HG03521 (cell line): ENCODE measurements at regions not wholly inside any gene's neighbourhood (a gene's known extent, or its start where the extent isn't known, plus 50 kb on each side); places are given as distances from the start of the nearest gene placed in this dataset.

ENCODE experiments used
- ATAC-seq: cut with Tn5 transposase; IDR thresholded peaks from one replicate; pipeline ENCODE4 v1.9.1; 2021; ENCODE audit warnings: mild to moderate bottlenecking, moderate library complexity; ENCODE audit not compliant: unreplicated experiment

DNA sequence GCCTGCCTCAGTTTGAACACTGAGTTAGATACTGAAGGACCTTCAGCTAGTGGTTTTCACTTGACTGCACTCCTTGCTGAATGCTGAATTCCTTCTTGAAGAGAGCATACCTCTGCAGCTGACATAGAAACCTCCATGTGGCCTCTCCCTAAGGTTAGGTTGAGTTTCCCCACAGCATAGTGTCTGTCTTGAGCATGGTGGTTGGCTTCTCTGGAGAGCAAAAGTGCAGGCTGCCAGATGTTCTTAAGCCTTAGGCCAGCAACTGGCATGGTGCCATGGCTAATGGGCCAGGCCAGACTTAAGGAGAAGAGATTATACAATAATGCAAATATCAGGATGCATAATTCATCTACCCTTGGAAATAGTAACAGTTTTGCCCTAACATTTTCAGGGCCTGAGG is 545.6 kb upstream of the ZNF385D start:
- no peak for ATAC-seq

DNA sequence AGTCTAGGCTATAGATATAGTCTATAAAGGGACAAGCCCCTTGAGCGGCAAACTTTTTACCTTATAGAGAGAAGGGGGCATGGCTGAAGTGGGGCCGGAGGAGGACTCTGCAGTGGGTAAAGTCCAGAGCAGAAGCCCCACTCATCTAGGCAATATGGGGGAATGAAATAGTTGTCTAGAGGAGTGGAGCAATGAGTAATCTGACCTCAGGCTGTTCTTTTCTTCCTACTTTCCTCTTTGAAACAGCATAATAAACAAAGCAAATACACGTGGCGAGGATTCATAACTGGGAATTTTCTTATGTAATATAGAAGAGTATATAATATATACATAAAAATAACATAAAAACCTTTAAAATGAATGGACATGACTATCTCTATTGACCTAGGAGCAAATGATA is 546.4 kb upstream of the ZNF385D start:
- no peak for ATAC-seq

DNA sequence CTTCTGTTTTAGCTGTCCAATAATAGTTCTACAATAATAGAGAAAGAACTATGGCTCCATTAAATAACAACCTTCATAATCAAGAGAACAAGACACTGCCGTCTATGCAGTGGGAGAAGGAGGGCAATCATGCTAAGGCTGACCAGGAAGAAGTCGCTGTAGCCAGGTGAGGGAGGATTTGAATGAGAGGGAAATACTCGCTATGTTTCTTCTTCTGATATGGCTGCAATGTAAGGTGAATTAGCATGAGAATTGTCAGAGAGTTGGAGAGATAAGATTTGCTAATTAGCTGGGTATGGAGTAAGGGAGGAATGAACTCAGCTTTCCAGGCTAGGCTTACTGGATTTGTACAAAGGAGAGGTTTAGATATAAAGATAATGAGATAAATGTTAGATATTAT is 555.4 kb upstream of the ZNF385D start:
- no peak for ATAC-seq

DNA sequence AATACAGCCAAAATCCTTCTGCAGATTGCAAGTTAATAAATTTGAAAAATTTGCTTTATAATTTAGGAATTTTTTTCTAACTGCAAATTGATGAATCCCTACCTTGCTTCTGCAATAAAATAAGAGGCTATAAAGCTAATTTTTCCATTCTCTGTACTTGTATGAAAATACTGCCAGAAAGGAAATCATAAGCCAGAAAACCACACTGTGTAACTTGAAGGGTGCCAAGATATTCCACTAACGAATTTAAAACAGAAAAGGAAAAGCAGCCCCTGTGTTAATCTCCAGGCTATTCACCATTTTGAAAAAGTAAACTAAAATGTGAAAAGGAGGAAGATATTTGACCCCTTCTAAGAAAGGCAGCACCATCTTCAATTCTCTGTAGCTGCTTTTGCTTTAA is 557.9 kb upstream of the ZNF385D start:
- ATAC-seq: no peak

DNA sequence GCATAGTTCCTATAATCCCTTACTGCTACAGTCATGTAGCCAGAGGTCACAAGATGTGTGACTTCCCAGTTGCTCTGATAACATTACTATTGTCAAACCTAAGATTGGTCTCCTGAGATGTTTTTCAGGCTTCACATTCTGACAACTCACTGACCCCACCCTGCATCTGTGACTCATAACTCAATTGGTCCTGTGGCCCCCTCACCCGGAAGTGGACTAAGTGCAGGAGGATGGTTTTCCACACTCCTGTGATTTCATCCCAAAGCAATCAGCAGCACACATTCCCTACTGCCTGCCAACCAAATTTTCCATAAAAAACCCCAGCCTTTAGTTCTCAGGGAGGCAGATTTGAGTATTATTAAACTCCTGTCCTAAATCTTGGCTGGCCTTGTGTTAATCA is 564.9 kb upstream of the ZNF385D start:
- ATAC-seq: no peak

DNA sequence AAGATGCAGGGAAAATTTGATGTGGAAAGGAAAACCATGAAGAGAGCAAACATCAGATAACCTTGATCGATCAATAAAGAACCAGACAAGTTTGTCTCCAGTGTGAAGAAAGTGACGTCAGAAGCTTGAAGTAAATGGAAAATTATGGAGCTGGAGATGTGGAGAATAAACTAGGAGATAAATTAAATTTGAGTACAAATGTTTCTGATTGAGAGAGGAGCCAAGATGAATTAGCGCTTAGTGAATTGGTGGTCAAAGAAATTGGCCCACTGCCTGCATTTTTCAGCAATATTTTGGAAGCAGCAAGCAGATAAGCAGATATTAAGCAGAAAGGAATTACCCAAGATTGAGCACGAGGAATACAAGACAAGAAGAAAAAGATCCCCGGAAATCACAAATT is 567.3 kb upstream of the ZNF385D start:
- no peak for ATAC-seq

DNA sequence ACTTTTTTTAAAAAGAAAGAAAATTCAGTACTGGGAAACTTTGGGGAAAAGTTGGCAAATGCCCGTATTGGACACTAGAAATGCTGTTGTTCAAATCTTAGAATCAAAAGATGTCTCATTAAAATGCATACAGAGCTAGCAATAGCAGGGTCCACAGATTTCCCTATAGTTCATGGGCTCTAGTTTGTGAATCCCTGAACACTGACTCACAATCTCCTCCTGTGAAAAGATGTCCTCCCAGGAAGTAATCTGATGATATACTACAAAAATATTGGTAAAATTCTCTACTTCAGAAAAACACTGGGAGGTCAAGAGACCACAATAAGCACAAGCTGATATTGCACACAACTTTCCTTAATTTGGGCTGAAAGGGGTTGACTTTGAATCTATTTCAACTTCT is 568.4 kb upstream of the ZNF385D start:
- no peak for ATAC-seq

DNA sequence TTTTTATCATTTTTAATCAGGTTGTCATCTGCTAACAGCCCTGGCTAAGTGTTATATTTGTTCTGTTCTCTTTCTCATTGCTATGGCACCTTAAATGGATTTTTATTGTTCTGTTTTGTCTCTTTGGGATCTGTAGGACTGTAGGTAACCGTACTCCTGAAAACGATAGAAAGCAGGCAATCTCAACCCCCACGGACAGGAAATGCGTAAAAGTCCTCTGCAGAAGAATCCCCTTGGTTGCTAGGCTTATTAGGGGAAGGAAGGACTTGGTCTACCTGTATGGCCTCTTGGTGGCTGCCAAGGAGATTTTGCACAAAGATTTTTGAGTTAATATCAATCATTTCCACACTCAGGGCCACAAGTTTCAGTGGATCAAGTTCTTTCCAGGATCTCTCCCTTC is 571.9 kb upstream of the ZNF385D start:
- no peak for ATAC-seq

DNA sequence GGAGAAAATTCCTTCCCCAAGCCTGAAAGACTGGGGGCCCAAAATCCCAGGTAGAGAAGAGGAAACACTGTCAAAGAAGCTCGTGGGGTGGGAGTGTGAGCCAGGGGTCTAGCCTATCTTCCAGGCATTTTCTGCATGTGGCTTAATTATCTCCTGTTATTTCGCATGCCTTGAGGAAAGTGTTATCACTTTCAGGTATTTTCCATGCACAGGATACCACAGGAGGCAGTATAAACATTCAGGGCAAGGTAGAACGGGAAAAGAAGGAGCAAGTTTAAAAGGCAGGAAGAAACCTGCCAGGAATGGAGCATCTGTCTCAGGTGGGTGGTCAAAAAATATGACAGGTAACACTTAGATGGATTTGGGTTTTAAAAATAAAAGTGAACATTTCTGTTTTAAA is 575.3 kb upstream of the ZNF385D start:
- no peak for ATAC-seq

DNA sequence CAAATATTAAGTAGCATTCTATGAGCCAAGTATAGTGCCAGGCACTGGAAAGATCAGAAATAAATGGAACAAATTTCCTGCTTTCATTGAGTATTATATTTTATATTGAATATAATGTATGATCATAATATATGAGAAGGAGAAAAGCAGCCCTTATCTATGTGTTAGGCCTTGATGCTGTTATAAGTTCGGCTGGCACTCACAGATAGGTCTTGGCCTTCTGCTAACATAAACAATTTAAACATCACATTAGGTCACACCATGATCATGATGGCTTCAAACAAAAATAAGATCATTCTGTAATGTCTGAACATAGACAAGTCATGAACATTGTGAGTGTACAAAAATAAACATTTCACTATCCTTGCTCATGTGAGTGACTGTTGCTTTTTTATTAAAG is 584.0 kb upstream of the ZNF385D start:
- no peak for ATAC-seq

DNA sequence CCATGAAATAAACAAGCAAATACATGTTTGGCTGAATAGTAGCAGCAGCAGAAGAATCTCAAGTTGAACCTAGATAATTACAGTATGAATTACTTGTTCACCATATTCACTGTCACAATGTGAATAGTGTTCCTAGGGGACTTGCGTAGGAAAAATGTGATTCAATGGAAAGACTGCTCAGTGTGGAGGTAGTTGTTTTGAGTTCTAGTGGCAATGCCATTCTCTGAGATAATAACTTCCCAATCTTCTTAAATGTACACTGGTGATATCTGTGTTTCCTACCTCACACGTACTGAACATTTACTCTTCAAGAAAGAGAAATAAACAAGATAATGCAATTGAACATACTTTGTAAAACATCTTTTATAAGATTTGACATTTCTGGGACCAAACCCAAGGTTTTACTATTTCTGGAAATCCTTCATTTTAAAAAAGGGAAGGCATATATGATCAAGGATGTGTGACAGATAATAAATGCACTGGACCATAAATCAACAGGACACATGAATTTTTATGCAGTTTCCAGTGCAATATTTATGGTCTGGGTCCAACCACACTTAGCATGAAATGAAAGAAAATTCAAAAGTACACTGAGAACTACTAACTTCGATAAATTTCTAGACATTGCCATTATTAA is 598.3 kb upstream of the ZNF385D start:
- ATAC-seq: no peak

DNA sequence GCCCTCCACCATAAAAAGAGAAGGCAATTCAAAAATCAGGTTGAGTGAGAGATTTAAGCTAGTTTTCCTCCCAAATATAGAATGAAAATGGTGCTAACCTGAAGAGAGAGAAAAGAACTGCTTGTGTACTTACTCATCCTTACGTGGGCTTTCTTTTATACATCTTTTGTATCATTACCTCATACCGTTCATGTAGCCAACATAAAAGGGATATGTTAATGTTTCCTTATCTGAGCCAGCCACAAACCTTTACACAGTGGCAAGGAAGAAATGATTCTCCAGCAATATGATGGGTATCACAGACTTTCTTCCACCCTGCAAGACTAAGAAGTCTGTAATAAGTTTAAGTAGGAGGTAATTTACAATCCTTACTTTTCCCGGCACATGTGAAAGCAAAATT is 600.8 kb upstream of the ZNF385D start:
- no peak for ATAC-seq

DNA sequence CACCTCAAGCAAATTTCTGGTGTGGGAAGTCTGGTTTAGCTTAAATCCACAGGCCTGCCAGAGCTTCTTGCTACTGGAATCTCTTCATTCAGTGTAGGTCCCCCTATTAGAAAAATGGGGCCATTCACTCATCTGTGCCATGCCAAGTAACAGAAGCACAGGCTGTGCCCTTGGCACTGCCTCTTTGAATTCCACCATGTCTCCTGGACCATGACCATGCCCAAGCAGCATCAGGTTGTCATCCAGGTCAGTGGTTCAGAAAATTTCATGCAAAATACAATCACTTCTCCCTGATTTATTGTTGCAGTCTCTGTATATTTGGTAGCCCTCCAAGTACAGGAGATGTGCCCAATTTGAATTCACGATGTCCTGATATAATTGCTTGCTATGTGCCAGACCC is 602.1 kb upstream of the ZNF385D start:
- ATAC-seq: no peak

DNA sequence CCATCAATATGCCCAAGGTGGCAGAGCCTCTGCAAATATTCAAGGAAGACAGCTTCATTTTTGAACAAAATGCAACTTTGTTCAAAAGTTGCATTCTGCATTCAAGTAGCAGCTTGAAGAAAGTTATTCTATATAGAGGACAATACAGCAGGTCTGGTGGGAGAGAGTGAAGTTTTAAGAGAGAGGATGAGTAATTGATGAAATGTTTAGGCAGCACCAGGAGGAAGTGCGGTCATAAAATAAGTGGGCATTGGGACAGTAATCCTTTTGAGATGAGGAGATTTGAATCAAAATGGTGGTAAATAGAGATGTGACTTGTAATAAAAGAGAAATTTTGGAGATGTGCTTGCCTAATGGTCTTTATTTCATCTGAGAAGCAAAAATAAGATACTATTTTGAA is 607.3 kb upstream of the ZNF385D start:
- no peak for ATAC-seq

DNA sequence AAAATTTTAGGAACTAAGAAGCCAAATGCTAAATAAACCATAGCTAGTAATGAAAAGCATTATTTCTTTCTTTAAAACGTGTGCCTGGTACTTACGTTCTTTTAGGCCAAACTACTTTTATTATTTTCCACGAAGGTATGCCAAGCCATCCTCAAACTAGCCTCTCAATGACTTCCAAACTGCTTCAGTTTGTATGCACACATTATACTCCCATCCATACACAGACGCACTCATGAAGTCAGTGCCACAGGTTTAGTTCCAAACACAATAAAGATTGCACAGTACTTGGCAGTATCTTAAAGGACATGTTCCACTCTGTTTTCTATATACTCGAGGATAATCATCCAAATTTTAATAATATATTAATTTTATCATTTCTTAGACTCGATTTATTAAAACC is 609.2 kb upstream of the ZNF385D start:
- ATAC-seq: no peak

DNA sequence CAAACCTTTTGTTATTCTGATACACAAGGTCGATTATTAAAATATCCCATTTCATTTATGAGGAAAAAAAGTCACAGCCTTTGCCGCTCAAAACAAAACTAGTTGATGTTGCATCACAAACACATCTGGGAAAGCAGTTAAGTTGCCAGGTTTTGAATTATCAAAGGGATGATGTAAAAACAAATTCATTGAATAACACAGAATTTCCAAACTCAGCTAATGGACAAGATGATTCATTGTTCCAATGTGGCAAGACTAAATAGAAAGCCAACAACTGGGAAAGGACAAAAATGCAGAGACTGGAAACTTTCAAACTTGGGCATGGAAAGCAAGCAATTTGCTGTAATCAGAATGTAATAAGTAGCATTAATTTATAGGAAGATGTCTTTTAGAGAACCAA is 610.0 kb upstream of the ZNF385D start:
- no peak for ATAC-seq

DNA sequence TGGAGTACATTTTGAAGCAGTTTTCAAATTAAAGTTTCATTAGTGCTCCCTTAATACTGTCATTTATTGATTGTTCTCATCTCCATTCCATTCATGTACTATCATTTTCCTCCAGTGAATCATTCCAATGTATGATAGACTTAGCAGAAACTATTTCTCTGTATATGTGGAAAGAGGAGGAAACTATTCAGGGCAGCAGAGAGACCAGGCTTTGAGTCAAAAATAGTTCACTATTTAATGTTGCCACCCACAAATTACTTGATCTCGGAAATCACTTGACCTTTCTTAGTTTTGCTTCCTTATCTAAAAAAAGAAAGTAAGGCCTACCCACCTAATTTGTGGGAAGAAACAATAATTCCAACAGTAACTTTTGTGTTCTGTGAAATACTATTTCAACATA is 610.5 kb upstream of the ZNF385D start:
- no peak for ATAC-seq

DNA sequence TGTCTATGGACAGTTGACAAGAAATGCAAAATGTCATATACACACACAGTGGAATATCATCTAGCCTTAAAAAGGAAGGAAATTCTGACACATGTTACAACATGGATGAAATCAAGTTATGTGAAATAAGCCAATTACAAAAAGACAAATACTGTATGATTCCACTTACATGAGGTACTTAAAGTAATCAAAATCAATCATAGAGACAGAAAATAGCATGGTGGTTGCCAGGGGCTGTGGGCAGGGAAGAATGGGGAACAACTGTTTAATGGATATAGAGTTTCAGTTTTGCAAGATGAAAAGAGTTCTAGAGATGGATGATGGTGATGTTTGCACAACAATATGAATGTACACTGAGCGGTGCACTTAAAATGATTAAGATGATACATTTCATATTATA is 613.8 kb upstream of the ZNF385D start:
- ATAC-seq: no peak

DNA sequence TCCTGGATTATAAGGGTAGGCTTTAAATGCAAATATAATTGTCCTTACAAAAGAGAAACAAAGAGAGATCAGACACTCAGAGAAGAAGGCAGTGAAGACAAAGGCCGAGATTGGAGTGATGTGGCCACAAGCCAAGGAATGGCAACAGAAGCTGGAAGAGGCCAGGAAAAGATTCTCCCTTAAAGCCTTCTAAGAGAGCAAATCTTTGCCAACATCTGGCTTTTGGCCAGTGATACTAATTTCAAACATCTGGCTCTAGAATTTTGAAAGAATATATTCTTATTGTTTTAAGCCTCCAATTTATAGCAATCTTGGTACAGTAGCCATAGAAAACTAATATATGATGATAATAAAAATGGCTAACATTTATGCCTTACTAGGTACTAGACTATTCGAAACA is 615.8 kb upstream of the ZNF385D start:
- no peak for ATAC-seq

DNA sequence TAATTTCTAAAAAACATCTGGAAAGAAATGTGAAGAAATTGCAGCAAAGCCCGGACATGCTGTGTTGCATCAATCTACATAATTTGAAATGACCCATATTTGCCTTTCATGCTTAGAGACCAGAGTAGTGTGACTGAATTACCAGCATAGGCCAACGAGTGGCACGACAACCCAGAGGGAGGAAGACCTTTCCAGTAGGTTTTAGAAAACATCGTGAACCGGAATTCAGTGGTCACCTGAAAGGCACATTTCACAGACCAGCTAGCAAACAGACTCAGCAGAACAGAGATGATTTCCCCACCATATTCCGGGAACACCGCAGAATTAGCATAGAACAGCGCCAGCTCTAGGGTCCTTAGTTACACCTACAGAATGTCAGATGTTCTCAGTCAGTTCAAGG is 620.0 kb upstream of the ZNF385D start:
- ATAC-seq: no peak

DNA sequence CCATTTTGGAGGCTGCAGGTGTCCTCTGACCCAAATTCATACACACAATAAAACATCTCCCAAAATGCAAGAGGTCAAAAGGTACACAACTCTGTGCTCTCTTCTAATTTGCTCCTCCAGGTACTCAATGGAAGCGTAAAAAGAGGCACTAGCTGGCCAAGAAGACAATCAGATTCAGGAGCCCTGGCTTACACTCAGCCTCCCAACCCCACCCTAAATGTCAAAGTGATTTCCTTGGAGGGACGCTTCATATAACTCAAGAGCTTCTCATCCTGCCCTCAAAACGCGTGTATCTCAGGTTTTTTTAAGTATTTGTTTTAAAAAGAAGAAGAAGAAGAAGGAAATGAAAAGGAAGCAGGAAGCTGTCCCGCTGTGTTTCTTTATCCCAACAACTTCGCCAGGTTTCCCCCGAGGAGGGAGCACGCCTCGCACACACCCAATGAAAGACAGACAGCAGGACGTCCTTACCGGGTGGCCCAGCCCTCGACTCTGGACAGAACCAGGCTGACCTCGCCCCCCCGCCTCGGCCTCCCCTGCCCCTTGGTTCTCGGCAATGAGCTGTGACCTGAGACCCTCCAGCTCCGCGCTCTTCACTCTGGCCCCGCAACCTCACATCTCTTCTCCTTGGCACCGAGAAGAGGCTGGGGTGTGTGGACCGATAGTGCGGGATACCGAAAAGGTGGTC is 620.7 kb upstream of the ZNF385D start:
- ATAC-seq: no peak

DNA sequence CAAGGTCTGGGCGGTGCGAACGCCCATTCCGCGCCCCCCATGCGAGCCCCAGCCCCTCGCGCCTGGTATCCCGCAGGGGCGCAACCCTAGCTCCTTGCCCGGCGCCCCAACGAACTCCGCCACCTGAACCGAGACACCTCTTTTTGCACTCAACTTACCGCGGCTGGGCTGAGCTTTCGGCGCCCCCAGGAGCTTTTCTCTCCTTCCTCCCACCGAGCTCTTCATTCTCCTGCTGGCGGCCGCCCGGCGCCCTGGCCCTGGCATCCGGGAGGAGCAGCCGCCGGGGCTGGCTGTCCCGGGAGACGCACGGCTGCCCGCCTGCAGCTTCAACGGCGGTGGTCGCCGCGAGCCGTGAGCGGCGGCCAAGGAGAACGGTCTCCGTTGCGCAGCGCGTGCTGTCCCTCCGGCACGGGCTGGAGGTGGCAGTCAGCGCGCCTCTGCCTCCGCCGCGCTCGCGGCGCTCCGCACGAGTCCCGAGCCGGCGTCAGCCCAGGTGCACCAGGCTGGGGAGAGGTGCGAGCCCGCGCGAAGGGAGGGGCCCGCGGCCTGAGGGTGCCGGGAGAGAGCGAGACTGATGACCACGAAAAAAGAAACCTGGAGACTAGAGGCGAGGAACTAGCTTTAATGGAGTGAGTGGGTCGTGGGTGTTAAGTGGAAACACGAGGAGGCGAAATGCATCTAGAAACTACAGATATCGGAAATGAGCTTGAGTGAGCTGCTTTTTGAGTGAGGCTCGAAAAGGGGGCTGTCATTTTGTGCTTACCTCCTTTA is 621.5 kb upstream of the ZNF385D start:
- ATAC-seq: no peak
